Neuronal stem cell (in vitro differentiated cells): ENCODE measurements at regions not wholly inside any gene's neighbourhood (a gene's known extent, or its start where the extent isn't known, plus 50 kb on each side); places are given as distances from the start of the nearest gene placed in this dataset.
"Not testable (repeated sequence)": the region's sequence is repeated elsewhere in the genome, so short reads cannot be mapped to it uniquely, and the experiment has no call there.

Experiments used
- DNase-seq: peaks from one replicate; pipeline ENCODE4 v3.0.0-alpha.2; 2013; ENCODE audit warnings: low spot score
- H2AFZ ChIP-seq: one replicate; pipeline ENCODE4 v1.6.1; 2013; ENCODE audit warnings: mild to moderate bottlenecking, low read length, inconsistent platforms
- H2AK5ac ChIP-seq: 2 replicates; pipeline ENCODE4 v1.6.1; 2013; ENCODE audit warnings: low read depth, mild to moderate bottlenecking, inconsistent platforms, low read length, moderate library complexity, mixed read lengths
- H2BK120ac ChIP-seq: 2 replicates; pipeline ENCODE4 v1.6.1; 2013; ENCODE audit warnings: low read depth, mild to moderate bottlenecking, inconsistent platforms, low read length, moderate library complexity, mixed read lengths
- H2BK12ac ChIP-seq: one replicate; pipeline ENCODE4 v1.6.1; 2013; ENCODE audit warnings: low read length, inconsistent platforms
- H2BK15ac ChIP-seq: 2 replicates; pipeline ENCODE4 v1.6.1; 2013; ENCODE audit warnings: mild to moderate bottlenecking, low read length, inconsistent platforms, mixed read lengths
- H2BK5ac ChIP-seq: one replicate; pipeline ENCODE4 v1.6.1; 2013; ENCODE audit warnings: inconsistent platforms, mild to moderate bottlenecking, low read length, moderate library complexity
- H3K14ac ChIP-seq: one replicate; pipeline ENCODE4 v1.6.1; 2013; ENCODE audit warnings: low read length, inconsistent platforms
- H3K18ac ChIP-seq: 2 replicates; pipeline ENCODE4 v1.6.1; 2013; ENCODE audit warnings: low read length, inconsistent platforms
- H3K23ac ChIP-seq: 2 replicates; pipeline ENCODE4 v1.6.1; 2013; ENCODE audit warnings: low read depth, mild to moderate bottlenecking, mixed read lengths, low read length, inconsistent platforms; ENCODE audit not compliant: poor library complexity
- H3K27ac ChIP-seq: replicated peaks from 3 replicates; pipeline ENCODE4 v1.5.1; 2013; ENCODE audit warnings: low read length, inconsistent platforms
- H3K27me3 ChIP-seq, 3 experiments: 2 replicates each; pipeline ENCODE4 v1.6.1; 2013; ENCODE audit warnings: low read length in 3 of 3, mild to moderate bottlenecking in 2 of 3, inconsistent platforms in 1 of 3, low read depth in 1 of 3, mixed read lengths in 1 of 3, moderate library complexity in 1 of 3; ENCODE audit not compliant: control insufficient read depth in 3 of 3, insufficient read depth in 3 of 3
- H3K36me3 ChIP-seq, 2 donors: replicated peaks in 1 of 2; 2 replicates each; pipeline ENCODE4 v1.6.1; 2013; ENCODE audit warnings: low read length in 2 of 2; ENCODE audit not compliant: control insufficient read depth in 2 of 2, insufficient read depth in 2 of 2
- H3K4ac ChIP-seq: 2 replicates; pipeline ENCODE4 v1.6.1; 2013; ENCODE audit warnings: inconsistent platforms, mild to moderate bottlenecking, low read length, moderate library complexity
- H3K4me1 ChIP-seq, 2 donors: 1 replicate in 1 of 2; 2 replicates in 1 of 2; pipeline ENCODE4 v1.6.1; 2013; ENCODE audit warnings: low read length in 2 of 2, low read depth in 1 of 2; ENCODE audit not compliant: control insufficient read depth in 2 of 2, insufficient read depth in 1 of 2
- H3K4me2 ChIP-seq: one replicate; pipeline ENCODE4 v1.6.1; 2013; ENCODE audit warnings: mild to moderate bottlenecking, low read length, inconsistent platforms; ENCODE audit not compliant: insufficient read depth, poor library complexity, severe bottlenecking
- H3K4me3 ChIP-seq, 2 donors: 2 replicates each; pipeline ENCODE4 v1.5.1; 2013; ENCODE audit warnings: low read length in 2 of 2, mild to moderate bottlenecking in 2 of 2, inconsistent platforms in 1 of 2, moderate library complexity in 1 of 2
- H3K79me1 ChIP-seq: one replicate; pipeline ENCODE4 v1.6.1; 2013; ENCODE audit warnings: low read depth, mild to moderate bottlenecking, inconsistent platforms, low read length, moderate library complexity
- H3K9ac ChIP-seq: one replicate; pipeline ENCODE4 v1.6.1; 2013; ENCODE audit warnings: mild to moderate bottlenecking, low read depth, low read length, inconsistent platforms; ENCODE audit not compliant: poor library complexity
- H3K9me3 ChIP-seq, 2 donors: replicated peaks in 1 of 2; 2 replicates each; pipeline versions ENCODE3 to v1.6.1; 2013; ENCODE audit warnings: low read length in 2 of 2, mild to moderate bottlenecking in 2 of 2, inconsistent platforms in 1 of 2, low read depth in 1 of 2, mixed read lengths in 1 of 2, moderate library complexity in 1 of 2; ENCODE audit not compliant: control insufficient read depth in 2 of 2, insufficient read depth in 1 of 2
- H4K8ac ChIP-seq: one replicate; pipeline ENCODE4 v1.6.1; 2013; ENCODE audit warnings: low read depth, mild to moderate bottlenecking, inconsistent platforms, low read length, moderate library complexity
- H4K91ac ChIP-seq: one replicate; pipeline ENCODE4 v1.6.1; 2013; ENCODE audit warnings: low read length, low read depth, mild to moderate bottlenecking, inconsistent platforms; ENCODE audit not compliant: poor library complexity
- WGBS, 2 donors: extraction: QIAGEN DNeasy Blood & Tissue Kit; methylation state at CpG; one replicate each; pipeline ENCODE4 v1.1.7; 2013; ENCODE audit warnings: missing lambda C conversion rate in 2 of 2, mixed read lengths in 1 of 2; ENCODE audit not compliant: insufficient read length in 2 of 2, insufficient replicate concordance in 1 of 2; ENCODE audit errors: extremely low coverage in 2 of 2; 5-methylcytosine and 5-hydroxymethylcytosine counted together

GRCh38 chr3:168929997-168930396 is 733.5 kb downstream of the MECOM start:
- not testable (repeated sequence) for H3K79me1 ChIP-seq, H2AK5ac ChIP-seq, H3K23ac ChIP-seq, H3K27me3 ChIP-seq, H3K14ac ChIP-seq, H3K4ac ChIP-seq, DNase-seq, H4K91ac ChIP-seq, H2BK120ac ChIP-seq, H2BK15ac ChIP-seq, H2AFZ ChIP-seq, H3K36me3 ChIP-seq, H3K4me3 ChIP-seq, H2BK12ac ChIP-seq, H4K8ac ChIP-seq, H3K4me2 ChIP-seq, H3K9me3 ChIP-seq, H2BK5ac ChIP-seq, H3K27ac ChIP-seq, H3K4me1 ChIP-seq, H3K9ac ChIP-seq
- WGBS, 2 donors = no CpG with 5 or more reads among the region's 3 CpGs
- peak overlapping the region; percentile 66 for H3K18ac ChIP-seq

GRCh38 chr3:168926426-168926825 is 737.1 kb downstream of the MECOM start:
- Histone ChIP-seq H4K91ac (no peak overlapping the region), H3K4me1 (peaks cover 0 to 2% of the 10 kb centered on the region in 2 donors), H2AFZ (no peak overlapping the region), H4K8ac (no peak overlapping the region), H2BK15ac (no peak overlapping the region), H3K9me3 (no peaks in the 10 kb centered on the region), H3K14ac (no peak overlapping the region), H2BK120ac (no peak overlapping the region), H2BK5ac (no peak overlapping the region), H3K9ac (no peak overlapping the region), H3K4me3 (no peak overlapping the region), H3K4ac (no peak overlapping the region), H2AK5ac (no peak overlapping the region), H3K4me2 (no peak overlapping the region), H2BK12ac (no peak overlapping the region), H3K36me3 (no peaks in the 10 kb centered on the region), H3K79me1 (no peaks in the 10 kb centered on the region), H3K23ac (no peak overlapping the region), H3K27me3 (no peaks in the 10 kb centered on the region), H3K18ac (no peak overlapping the region), H3K27ac (no peak overlapping the region)
- no peak for DNase-seq
- no CpG with 5 or more reads among the region's 1 CpG for WGBS, 2 donors

GRCh38 chr3:168925568-168925967 is 737.9 kb downstream of the MECOM start:
- DNase-seq = no peak
- Histone ChIP-seq H3K14ac (no peak overlapping the region), H3K4me2 (no peak overlapping the region), H3K23ac (no peak overlapping the region), H2AFZ (no peak overlapping the region), H3K4ac (no peak overlapping the region), H3K4me1 (peaks cover 0 to 2% of the 10 kb centered on the region in 2 donors), H3K27me3 (no peaks in the 10 kb centered on the region), H3K36me3 (no peaks in the 10 kb centered on the region), H2BK12ac (no peak overlapping the region), H3K4me3 (no peak overlapping the region), H4K8ac (no peak overlapping the region), H2AK5ac (no peak overlapping the region), H3K18ac (no peak overlapping the region), H2BK5ac (no peak overlapping the region), H3K9ac (no peak overlapping the region), H2BK15ac (no peak overlapping the region), H2BK120ac (no peak overlapping the region), H3K9me3 (no peaks in the 10 kb centered on the region), H4K91ac (no peak overlapping the region), H3K27ac (no peak overlapping the region), H3K79me1 (no peaks in the 10 kb centered on the region)
- WGBS, 2 donors = no CpG with 5 or more reads among the region's 1 CpG

- no peak for DNase-seq
- H3K4ac ChIP-seq = no peak overlapping the region
- H3K36me3 ChIP-seq = no peaks in the 10 kb centered on the region
- no peak overlapping the region for H3K27ac ChIP-seq
- no peaks in the 10 kb centered on the region for H3K79me1 ChIP-seq
- no peak overlapping the region for H2BK5ac ChIP-seq
- H3K23ac ChIP-seq = no peak overlapping the region
- no peak overlapping the region for H2AK5ac ChIP-seq
- H3K4me2 ChIP-seq = no peak overlapping the region
- H3K9me3 ChIP-seq = no peaks in the 10 kb centered on the region
- no peaks in the 10 kb centered on the region for H3K4me1 ChIP-seq
- no peak overlapping the region for H4K91ac ChIP-seq
- H3K14ac ChIP-seq = no peak overlapping the region
- no CpG with 5 or more reads among the region's 1 CpG for WGBS, 2 donors
- H4K8ac ChIP-seq = no peak overlapping the region
- H2AFZ ChIP-seq = no peak overlapping the region
- H3K9ac ChIP-seq = no peak overlapping the region
- no peak overlapping the region for H2BK120ac ChIP-seq
- H2BK12ac ChIP-seq = no peak overlapping the region
- no peak overlapping the region for H2BK15ac ChIP-seq
- no peaks in the 10 kb centered on the region for H3K27me3 ChIP-seq
- no peak overlapping the region for H3K4me3 ChIP-seq
- no peak overlapping the region for H3K18ac ChIP-seq
These were observed 748.9 kb downstream of the MECOM start for GRCh38 chr3:168914662-168915061.
